Chondrocyte (in vitro differentiated cells): ENCODE measurements at regions not wholly inside any gene's neighbourhood (a gene's known extent, or its start where the extent isn't known, plus 50 kb on each side); places are given as distances from the start of the nearest gene placed in this dataset.

Experiments used
- DNase-seq: peaks from one replicate; pipeline ENCODE4 v3.0.0; 2021; ENCODE audit warnings: mixed read lengths, low spot score
- H3K27ac Mint-ChIP-seq: one replicate; pipeline ENCODE4 v1.8.0; 2021; ENCODE audit warnings: mild to moderate bottlenecking, moderate library complexity, mixed read lengths; ENCODE audit not compliant: unreplicated experiment
- H3K27me3 Mint-ChIP-seq: 2 replicates; pipeline ENCODE4 v1.8.0; 2021; ENCODE audit warnings: low read depth, mixed read lengths
- H3K36me3 Mint-ChIP-seq: 2 replicates; pipeline ENCODE4 v1.8.0; 2021; ENCODE audit warnings: low read depth, mixed read lengths
- H3K4me1 Mint-ChIP-seq: 2 replicates; pipeline ENCODE4 v1.8.0; 2021; ENCODE audit warnings: low read depth, mild to moderate bottlenecking, mixed read lengths
- H3K4me3 Mint-ChIP-seq: one replicate; pipeline ENCODE4 v1.8.0; 2021; ENCODE audit warnings: mild to moderate bottlenecking, moderate library complexity, mixed read lengths; ENCODE audit not compliant: unreplicated experiment
- H3K9me3 Mint-ChIP-seq: 2 replicates; pipeline ENCODE4 v1.8.0; 2021; ENCODE audit warnings: low read depth, mixed read lengths
- CTCF ChIP-seq: fragments of 200-600 bp; sonication (generic); IDR thresholded peaks from 2 replicates; pipeline ENCODE4 v1.5.0; 2021; ENCODE audit warnings: antibody characterized with exemption, mild to moderate bottlenecking, moderate library complexity

GRCh38 chr6:145396499-145396898 lies 338.8 kb downstream of the EPM2A start:
- no peak for TF ChIP-seq CTCF
- H3K4me1 Mint-ChIP-seq: no peaks in the 10 kb centered on the region
- peaks cover 8% of the 10 kb centered on the region for H3K9me3 Mint-ChIP-seq
- H3K27me3 Mint-ChIP-seq: peaks cover 5% of the 10 kb centered on the region
- no peak overlapping the region for H3K4me3 Mint-ChIP-seq
- H3K27ac Mint-ChIP-seq: no peak overlapping the region
- DNase-seq: no peak
- no peaks in the 10 kb centered on the region for H3K36me3 Mint-ChIP-seq

GRCh38 chr6:145400508-145400907 lies 334.8 kb downstream of the EPM2A start:
- H3K27ac Mint-ChIP-seq: no peak overlapping the region
- no peaks in the 10 kb centered on the region for H3K36me3 Mint-ChIP-seq

DNA sequence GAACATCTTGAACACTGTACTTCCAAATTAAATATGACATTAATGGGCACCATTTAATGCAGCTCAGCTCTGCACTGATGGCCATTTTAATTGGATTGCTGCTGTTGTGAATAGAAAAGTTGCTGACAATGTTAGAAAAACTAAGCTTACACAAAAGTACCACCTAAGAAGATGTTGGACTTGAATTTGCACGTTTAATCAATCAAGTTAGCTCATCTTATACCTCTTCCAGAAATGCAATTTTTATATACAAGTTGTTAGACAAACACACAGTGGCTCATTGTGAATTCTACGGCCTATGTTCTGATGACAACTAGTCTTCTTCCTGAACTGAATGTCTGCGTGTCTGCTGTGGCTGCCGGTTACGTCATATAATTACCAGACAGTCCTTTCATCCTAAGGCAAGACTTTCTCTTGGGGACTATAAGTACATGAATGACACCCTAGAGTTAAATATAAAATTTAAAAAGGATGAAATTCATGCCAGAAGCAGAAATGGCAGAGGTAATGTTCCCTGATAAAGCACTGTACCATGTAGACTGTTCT lies 330.2 kb downstream of the EPM2A start:
- DNase-seq: no peak
- Mint-ChIP-seq H3K36me3 (no peaks in the 10 kb centered on the region), H3K9me3 (peaks cover 7% of the 10 kb centered on the region), H3K27me3 (peaks cover 8% of the 10 kb centered on the region), H3K27ac (no peak overlapping the region), H3K4me3 (no peak overlapping the region), H3K4me1 (no peaks in the 10 kb centered on the region)
- no peak for TF ChIP-seq CTCF

More at GRCh38 chr6:145400508-145400907, 334.8 kb downstream of the EPM2A start:
- Mint-ChIP-seq H3K9me3 (peaks cover 9% of the 10 kb centered on the region), H3K27me3 (peaks cover 10% of the 10 kb centered on the region), H3K4me1 (no peaks in the 10 kb centered on the region), H3K4me3 (no peak overlapping the region)
- no peak for TF ChIP-seq CTCF
- DNase-seq: no peak

GRCh38 chr6:145406783-145407182 lies 328.5 kb downstream of the EPM2A start:
- DNase-seq: no peak
- Mint-ChIP-seq H3K4me1 (no peaks in the 10 kb centered on the region), H3K36me3 (no peaks in the 10 kb centered on the region), H3K27me3 (peaks cover 8% of the 10 kb centered on the region), H3K9me3 (peaks cover 7% of the 10 kb centered on the region), H3K4me3 (no peak overlapping the region), H3K27ac (no peak overlapping the region)
- TF ChIP-seq CTCF: no peak

GRCh38 chr6:145415616-145416015 lies 319.7 kb downstream of the EPM2A start:
- H3K36me3 Mint-ChIP-seq: no peaks in the 10 kb centered on the region
- H3K27me3 Mint-ChIP-seq: peaks cover 9% of the 10 kb centered on the region
- H3K9me3 Mint-ChIP-seq: no peaks in the 10 kb centered on the region
- H3K4me3 Mint-ChIP-seq: no peak overlapping the region
- H3K4me1 Mint-ChIP-seq: no peaks in the 10 kb centered on the region
- no peak for TF ChIP-seq CTCF
- no peak for DNase-seq
- H3K27ac Mint-ChIP-seq: no peak overlapping the region
